NCI-H128 (cell line): ENCODE measurements at regions not wholly inside any gene's neighbourhood (a gene's known extent, or its start where the extent isn't known, plus 50 kb on each side); places are given as distances from the start of the nearest gene placed in this dataset.

Experiments used
- DNase-seq: peaks from one replicate; lab custom pipeline; 2025; ENCODE audit not compliant: unreplicated experiment; lab: John Stamatoyannopoulos, UW

DNA sequence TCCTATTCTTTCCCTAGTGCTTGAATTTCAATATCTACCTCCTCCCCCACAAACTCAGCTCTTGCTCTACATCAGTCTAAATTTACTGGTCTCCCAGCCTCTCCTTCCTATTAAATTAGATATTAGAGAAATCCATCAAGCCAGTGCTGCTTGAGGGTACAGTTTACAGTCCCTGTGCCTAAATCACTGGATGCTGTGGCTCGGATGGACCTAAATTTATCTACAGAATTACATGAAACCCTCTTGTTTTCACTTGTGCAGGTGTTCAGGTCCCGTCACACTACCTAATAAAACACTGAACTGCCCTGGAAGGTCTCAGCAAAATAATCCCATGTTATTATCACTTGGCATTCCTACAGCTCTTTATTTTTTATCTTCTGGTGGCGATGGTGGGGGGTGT lies 134.7 kb upstream of the E2F8 start:
- no peak for DNase-seq

DNA sequence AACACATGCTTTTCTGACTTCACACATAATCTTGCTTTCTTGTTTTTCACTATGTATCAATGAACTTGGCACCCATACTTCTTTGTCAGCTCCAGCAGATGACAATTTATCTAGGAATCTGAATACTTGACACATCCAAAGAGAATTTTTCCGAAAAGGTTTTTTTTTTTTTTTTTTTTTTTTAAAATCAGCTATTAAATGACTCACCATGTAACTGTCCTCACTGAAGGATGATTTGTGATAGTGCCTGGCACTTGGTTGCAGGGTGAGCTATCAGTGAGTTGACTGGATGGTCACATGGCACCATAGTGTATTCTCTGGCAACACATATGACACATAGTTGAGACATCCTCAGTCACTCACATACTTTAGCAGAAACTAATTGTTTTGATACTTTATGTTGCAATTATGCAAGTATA lies 133.4 kb upstream of the E2F8 start:
- no peak for DNase-seq

GRCh38 chr11:19372381-19372780 lies 131.6 kb upstream of the E2F8 start:
- DNase-seq, result no peak

DNA sequence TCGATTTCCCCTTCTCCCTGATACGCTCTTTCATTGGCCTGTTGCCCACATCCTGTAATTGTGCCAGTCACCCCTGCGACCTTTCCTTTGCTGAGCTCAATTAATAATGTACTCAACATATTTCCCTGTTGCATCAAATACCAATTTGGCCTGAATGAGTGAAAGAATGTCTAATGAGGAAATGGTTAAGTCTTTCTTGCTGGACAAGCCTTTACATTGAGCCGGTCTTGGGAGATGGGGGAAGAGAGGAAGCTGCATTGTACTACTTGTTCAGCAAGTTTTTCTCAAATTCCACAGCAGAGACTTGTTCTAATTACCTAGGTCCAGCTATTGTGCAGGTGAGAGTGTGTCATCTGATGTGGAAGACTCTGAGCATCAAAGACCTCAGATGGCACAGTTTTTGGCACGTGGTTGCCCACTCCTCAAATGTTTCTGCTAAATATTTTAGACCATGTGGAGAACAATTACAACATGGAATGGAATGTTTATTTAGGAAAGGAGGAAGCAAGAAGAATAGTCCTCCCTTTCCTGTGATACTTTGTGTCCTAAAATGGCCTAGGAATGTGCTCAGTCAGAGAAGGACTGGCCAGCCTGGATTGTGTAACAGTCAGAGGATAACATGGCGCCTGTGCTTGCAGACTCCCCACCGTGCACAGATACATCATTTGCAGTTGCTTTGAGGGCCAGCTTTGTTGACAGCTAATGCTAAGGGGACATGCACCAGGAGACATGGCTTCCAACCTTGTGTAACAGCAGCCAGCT lies 129.5 kb upstream of the E2F8 start:
- no peak for DNase-seq

GRCh38 chr11:19368726-19369375 lies 128.1 kb upstream of the E2F8 start:
- no peak for DNase-seq

DNA sequence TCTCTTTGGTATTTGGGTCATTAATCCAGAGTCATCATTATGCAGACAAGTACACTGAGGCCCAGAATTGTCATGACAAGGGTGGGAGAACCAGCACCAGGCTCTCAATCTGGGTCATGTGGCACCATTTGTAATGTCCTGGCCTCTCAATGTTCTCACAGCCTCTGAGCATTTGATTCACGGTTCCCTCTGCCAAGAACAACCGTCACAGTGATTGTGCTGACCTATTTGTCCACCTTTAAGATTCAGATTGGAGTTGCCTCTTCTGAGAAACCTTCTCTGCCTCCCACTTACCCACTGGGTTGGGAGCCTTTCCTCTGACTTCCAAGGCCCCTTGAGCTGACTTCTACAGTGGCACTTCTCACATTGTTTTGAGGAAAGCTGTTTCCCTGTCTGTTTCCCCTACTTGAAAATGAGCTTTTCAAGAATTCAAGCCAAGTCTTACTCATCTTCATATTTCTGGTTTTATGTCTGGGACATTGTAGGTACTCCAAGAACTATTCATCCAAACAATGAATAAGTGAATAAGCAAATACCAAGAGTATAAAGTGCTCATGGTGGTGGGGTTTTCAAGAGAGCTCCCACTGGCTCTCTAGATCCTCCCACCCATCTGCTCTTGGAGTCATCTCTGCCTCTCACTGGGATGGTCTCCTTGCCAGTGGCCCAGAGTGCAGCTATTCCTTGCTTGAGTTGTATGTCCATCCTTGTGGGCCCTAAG lies 126.4 kb upstream of the E2F8 start:
- no peak for DNase-seq

- no peak for DNase-seq
Observed at GRCh38 chr11:19365743-19366410, 125.1 kb upstream of the E2F8 start.

- DNase-seq, result no peak
Observed at GRCh38 chr11:19359221-19360000, 118.7 kb upstream of the E2F8 start.

DNA sequence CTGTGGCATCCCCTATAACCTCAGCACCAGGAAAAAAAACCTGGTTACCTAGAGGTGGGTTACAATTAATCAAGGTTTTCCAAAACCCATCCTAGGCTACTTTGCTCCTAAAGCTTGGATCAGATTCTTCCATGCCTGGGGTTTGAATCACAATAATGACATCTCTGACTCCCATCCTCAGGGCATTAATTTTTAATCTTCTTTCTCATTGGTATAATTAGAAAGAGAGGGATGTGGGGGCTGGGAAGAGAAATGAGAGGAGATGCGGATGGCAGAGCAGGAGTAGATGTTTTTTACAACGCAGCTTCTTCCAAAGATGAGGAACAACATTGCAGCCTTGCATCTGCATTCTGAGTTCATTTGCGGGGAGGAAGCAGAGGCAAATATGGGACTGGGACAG lies 117.2 kb upstream of the E2F8 start:
- no peak for DNase-seq

DNA sequence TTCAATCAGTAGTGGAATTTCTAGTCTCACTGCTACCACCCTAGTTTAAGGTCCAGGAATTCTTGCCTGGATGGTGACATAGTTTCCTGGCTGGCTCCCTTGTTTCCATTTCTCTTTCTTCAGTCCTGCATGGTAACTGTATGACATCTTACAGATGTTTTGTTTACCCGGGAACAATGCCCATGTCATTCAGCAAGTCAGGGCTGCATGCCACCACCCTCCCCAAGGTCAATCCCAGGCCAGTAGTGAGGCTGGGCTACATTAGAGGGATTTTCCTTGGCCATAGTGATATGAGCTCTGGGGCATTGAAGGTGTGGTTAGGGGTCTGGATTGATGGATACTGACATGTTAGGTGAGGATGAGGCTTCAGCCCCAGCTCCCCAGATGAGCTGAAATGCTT lies 114.9 kb upstream of the E2F8 start:
- DNase-seq, result no peak

GRCh38 chr11:19353287-19353850 lies 112.6 kb upstream of the E2F8 start:
- DNase-seq, result no peak

GRCh38 chr11:19352771-19353160 lies 112.0 kb upstream of the E2F8 start:
- DNase-seq, result no peak

DNA sequence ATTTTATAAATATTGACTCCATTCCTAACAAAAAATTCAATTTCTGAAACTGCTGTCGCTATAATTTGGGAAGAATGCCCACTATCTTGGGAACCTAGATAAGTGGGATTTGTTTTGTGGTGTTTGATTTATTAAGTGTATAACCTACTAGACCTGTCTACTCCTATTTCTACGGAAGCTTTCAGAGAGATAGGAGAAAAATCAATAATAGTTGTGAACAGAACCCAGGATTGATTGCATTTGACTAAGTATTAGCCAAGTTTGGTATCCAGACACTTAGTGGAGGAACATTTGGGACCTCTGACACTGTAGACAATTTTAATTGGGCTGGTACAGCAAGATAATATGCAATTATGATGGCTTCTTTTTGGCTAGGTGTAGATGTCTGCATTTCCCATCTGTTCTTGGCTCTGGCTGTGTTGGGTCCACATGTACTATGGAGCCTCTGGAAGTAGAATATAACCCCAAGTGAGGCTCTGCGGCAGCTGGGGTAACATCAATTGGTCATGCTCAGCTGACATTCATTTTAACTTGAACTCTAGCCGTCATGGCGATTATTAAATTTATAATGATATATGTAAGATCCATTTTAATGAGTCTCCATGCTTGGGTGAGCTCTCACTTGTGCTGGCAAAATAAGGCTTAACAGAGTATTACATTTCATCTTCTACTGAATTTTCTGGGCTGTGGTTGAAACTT lies 111.5 kb upstream of the E2F8 start:
- no peak for DNase-seq

DNA sequence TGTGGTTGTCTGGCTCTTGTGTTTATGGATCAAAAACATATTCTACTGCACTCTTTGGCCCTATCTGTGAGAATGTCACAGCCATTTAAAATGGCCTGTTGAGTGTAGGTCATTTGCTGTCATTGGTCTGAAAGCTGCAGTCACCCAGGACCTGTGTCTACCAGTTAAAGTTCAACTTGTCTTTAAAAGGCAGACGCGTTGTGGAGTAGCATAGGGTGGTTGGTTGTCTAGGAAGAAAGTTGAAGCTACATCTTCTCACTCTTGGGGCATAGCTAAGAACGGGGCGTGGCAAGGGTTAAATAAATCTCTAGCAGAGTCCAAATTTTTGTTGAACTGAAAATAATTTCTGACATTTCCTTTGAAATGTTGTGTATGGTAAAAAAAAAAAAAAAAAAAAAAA lies 110.7 kb upstream of the E2F8 start:
- no peak for DNase-seq

DNA sequence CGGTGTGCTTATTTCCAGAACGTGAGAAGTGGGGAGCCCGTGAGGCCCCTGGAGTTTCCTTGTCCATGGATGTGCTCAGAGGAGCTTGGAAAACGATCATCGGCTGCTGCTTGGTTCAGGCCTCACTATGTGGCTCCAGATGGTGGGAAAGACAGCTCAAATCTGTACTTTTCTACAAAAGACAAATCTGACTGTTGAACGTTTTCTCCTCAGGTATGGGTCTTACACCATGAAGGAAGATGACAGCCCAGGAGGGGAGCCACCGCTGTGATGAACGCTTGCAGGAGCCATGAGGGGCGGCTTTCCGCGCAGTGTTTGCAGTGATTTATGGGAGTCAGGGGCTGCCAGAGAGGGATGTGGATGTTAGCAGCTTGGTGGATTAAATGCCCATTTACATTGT lies 109.4 kb upstream of the E2F8 start:
- no peak for DNase-seq

DNA sequence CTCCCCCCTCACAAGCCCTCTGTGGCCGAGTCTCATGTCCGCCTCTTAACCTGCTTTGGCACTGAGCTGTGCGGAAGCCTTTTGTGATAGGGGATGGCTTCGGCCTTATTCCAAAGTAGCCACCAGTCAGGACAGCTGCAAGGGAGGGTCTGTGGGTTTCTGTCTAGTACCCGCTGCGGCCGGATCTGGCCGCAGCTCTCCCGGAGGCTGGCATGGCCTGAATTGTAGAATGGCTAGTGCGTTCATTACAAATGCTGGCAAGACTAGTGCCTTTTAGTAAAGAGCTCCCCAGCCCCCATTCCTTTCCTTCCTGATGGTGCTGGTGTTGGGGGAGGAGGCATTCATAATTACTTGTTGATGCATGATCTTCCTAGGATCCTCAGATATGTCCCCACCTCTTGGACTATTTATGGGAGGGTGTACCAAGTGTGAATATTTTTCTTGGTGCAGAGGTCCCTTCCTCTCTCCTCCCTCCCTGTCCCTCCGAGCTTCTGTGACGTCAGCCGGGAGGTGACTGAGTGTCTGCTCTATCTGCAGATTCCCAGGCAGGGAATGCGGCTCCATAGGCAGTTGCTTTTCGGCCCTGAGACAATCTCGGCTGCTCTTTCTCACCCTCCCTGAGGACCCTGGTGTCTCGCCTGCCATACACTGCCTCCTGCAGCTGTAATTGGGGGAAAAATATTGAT lies 108.7 kb upstream of the E2F8 start:
- no peak for DNase-seq

GRCh38 chr11:19347911-19348310 lies 107.2 kb upstream of the E2F8 start:
- DNase-seq, result no peak

DNA sequence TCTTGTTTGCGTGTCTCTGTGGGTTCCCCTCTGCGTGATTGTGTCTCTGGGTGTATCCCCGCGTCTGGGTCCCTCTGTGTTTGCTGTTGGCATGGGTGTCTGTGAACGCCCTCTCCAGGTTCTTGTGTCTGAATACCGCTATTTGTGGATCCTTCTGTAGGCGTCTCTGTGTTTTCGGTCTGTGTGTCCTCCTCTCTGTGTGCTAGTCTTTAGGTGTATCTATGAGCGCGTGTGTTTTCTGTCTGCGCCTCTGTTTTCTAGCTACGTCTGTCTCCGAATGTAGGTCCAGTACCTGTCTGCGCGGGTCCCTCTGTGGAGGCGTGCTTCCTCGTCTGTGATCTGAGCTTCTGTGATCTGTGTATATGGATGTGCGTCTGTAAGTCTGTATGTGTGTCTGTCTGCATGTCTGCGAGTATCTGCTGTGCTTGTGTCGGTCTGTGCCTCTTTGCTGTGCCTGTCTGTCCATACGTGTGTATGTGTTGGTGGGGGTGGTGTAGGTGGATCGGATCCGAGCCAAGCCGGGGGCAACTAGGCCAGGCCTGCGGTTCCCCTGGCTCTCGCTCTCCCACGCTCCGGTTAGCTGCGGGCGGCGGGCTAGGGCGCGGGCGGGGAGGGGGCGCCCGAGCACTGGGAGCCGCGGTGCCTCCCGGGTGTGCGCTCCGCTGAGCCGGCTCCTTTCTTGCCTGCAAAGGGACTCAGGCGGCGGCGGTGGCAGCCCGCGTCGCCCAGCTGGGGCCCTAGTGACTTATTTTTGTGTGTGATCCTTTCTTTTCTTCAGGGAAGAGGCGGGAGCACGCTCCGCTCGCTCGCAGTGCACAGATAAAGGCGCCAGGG lies 105.3 kb upstream of the E2F8 start:
- no peak for DNase-seq

GRCh38 chr11:19345519-19345847 lies 104.7 kb upstream of the E2F8 start:
- no peak for DNase-seq
